ENCODE measurements at regions not wholly inside any gene's neighbourhood (a gene's known extent, or its start where the extent isn't known, plus 50 kb on each side); places are given as distances from the start of the nearest gene placed in this dataset.

- no peak for TF ChIP-seq CTCF (IDR thresholded peaks at IDR 0.05; ENCODE audit: insufficient read depth, low read length, poor library complexity, severe bottlenecking)
- no peak for TF ChIP-seq EZH2phosphoT487 (conservative IDR thresholded peaks at IDR 0.05; ENCODE audit: low read length)
These were observed 103.6 kb upstream of the BMP2 start for GRCh38 chr20:6663751-6664388.

All from SU-DHL-6 (cell line).